WTC11 (cell line): ENCODE measurements at regions not wholly inside any gene's neighbourhood (a gene's known extent, or its start where the extent isn't known, plus 50 kb on each side); places are given as distances from the start of the nearest gene placed in this dataset.

Source experiments
- NFE2L1 ChIP-seq: sonication (generic); formaldehyde crosslinking; IDR thresholded peaks from 2 replicates; pipeline ENCODE4 v1.8.1; 2023; ENCODE audit warnings: missing genetic modification reagents
- TF ChIP-seq, protein P1 (sequence below): fragments of 200-600 bp; IDR thresholded peaks from 2 replicates; pipeline ENCODE4 v1.8.0; 2022; ENCODE audit warnings: antibody characterized with exemption

DNA sequence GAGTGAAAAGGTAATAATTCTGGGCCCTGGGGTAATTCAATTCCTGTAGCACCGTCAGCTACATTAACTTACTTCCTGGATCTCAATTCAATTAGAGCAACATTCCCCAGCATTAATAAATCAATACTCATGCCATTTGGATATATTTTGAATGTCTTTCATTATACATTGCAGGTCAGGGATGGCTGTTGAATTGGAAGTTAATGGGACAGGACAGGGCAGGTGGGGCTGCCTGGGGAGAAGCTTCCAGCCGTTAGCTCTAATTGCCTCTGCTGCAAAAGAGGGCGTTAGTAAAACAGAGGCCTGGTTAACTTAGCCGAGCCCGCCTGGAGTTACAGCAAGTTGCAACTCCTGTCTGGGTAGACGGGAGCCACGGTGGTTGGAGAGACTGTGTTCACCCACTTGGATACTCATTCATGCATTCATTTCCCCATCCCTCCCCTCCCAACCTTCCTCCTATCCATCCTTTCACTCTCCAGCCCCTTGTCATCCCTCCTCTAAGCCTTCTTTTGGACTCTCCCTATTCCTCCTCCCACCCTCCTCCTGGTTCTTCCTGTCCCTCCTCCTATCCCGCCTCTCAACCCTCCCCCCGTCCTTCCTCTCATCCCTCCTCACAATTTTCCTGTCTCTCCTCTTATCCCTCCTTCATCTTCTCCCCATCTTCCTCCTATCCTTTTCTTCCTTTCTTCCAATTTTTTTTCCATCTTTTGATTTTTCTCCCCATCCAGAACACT is 137.6 kb upstream of the RUNX3 start:
- TF ChIP-seq, protein P1, sequence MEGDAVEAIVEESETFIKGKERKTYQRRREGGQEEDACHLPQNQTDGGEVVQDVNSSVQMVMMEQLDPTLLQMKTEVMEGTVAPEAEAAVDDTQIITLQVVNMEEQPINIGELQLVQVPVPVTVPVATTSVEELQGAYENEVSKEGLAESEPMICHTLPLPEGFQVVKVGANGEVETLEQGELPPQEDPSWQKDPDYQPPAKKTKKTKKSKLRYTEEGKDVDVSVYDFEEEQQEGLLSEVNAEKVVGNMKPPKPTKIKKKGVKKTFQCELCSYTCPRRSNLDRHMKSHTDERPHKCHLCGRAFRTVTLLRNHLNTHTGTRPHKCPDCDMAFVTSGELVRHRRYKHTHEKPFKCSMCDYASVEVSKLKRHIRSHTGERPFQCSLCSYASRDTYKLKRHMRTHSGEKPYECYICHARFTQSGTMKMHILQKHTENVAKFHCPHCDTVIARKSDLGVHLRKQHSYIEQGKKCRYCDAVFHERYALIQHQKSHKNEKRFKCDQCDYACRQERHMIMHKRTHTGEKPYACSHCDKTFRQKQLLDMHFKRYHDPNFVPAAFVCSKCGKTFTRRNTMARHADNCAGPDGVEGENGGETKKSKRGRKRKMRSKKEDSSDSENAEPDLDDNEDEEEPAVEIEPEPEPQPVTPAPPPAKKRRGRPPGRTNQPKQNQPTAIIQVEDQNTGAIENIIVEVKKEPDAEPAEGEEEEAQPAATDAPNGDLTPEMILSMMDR: no peak
- TF ChIP-seq NFE2L1 (CRISPR knock-in tag): no peak
